Bronchial epithelial cell (primary cell): ENCODE measurements at regions not wholly inside any gene's neighbourhood (a gene's known extent, or its start where the extent isn't known, plus 50 kb on each side); places are given as distances from the start of the nearest gene placed in this dataset.

ENCODE experiments used
- DNase-seq: peaks from one replicate; pipeline ENCODE4 v3.0.0-alpha.2; 2010; ENCODE audit warnings: low read depth
- FAIRE-seq: peaks from 2 replicates; lab custom pipeline; 2011; peaks lifted over from hg19 to GRCh38; lab: Jason Lieb, UNC
- H3K27me3 ChIP-seq: 2 replicates; pipeline ENCODE4 v1.5.1; 2011; ENCODE audit warnings: low read length; ENCODE audit not compliant: control insufficient read depth, insufficient read depth
- H3K36me3 ChIP-seq: 2 replicates; pipeline ENCODE4 v1.5.1; 2011; ENCODE audit warnings: low read length; ENCODE audit not compliant: control insufficient read depth, insufficient read depth
- H3K4me3 ChIP-seq: 2 replicates; pipeline ENCODE4 v1.5.1; 2011; ENCODE audit warnings: mild to moderate bottlenecking, low read depth, low read length, control low read depth
- TF ChIP-seq, protein P1 (sequence below): IDR thresholded peaks from 2 replicates; pipeline ENCODE4 v1.5.1; 2011; ENCODE audit warnings: mild to moderate bottlenecking, moderate library complexity, low read length, control low read depth, inconsistent platforms; ENCODE audit not compliant: insufficient read depth, severe bottlenecking

DNA sequence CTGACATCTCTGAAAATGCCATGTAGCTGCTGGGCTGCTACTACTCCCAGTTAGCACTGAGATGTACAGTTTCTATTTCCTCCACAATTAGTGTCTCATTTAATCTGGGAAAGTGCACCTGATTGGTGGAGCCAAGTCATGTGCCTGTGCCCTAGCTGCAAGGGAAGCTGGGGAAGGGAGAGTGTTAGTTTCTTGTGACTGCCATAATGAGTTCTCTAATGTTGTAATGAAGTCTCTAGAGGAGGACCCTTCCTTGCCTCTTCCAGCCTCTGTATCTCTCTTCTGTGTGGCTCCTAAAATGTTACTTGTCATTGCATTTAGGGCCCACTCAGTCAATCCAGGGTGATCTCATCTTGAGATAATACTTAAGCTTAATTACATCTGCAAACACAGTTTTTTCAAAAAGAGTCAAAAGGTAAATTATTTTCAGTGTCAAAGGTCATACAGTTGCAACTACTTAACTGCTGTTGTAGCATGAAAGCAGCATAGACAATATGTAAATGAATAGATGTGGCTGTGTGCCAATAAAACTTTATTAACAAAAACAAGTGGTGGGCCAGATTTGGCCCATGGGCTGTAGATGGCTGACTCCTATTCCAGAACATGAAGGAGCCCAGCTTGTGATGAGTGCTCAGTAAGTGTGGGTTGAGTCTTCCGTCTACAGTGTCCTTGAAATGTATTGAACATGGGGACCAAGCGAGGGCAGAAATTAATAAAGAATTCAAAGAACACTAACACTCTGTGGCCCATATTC, 137.2 kb upstream of the MAP1LC3B2 start:
- FAIRE-seq: peak; percentile 32
- TF ChIP-seq, protein P1, sequence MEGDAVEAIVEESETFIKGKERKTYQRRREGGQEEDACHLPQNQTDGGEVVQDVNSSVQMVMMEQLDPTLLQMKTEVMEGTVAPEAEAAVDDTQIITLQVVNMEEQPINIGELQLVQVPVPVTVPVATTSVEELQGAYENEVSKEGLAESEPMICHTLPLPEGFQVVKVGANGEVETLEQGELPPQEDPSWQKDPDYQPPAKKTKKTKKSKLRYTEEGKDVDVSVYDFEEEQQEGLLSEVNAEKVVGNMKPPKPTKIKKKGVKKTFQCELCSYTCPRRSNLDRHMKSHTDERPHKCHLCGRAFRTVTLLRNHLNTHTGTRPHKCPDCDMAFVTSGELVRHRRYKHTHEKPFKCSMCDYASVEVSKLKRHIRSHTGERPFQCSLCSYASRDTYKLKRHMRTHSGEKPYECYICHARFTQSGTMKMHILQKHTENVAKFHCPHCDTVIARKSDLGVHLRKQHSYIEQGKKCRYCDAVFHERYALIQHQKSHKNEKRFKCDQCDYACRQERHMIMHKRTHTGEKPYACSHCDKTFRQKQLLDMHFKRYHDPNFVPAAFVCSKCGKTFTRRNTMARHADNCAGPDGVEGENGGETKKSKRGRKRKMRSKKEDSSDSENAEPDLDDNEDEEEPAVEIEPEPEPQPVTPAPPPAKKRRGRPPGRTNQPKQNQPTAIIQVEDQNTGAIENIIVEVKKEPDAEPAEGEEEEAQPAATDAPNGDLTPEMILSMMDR: no peak
- H3K36me3 ChIP-seq: no peaks in the 10 kb centered on the region

DNA sequence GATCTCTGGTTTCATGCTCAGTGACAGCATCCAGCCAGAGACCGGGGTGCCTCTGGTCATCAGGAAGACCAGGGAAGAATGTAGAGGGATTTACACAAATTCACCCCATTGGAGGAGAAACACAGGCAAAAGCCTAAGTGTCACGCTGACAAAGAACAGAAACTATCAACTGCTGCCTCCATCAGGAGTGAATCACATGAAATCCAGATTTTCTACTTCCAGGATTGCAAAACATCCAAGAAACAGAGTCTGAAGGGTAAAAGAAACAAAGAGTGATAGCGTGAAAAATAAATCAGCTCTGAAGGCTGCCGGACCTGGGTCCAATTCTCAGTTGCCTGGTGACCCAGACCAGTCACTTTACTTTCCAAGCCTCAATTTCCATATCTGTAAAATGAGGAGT, 136.1 kb upstream of the MAP1LC3B2 start:
- FAIRE-seq (no peak), DNase-seq (peak; percentile 49)
- Histone ChIP-seq H3K4me3 (no peak overlapping the region), H3K36me3 (no peaks in the 10 kb centered on the region), H3K27me3 (peaks cover 2% of the 10 kb centered on the region)
- TF ChIP-seq, protein P1: no peak

More for the DNA sequence above, 137.2 kb upstream of the MAP1LC3B2 start:
- Histone ChIP-seq H3K27me3 (peaks cover 2% of the 10 kb centered on the region), H3K4me3 (no peak overlapping the region)
- DNase-seq: no peak

DNA sequence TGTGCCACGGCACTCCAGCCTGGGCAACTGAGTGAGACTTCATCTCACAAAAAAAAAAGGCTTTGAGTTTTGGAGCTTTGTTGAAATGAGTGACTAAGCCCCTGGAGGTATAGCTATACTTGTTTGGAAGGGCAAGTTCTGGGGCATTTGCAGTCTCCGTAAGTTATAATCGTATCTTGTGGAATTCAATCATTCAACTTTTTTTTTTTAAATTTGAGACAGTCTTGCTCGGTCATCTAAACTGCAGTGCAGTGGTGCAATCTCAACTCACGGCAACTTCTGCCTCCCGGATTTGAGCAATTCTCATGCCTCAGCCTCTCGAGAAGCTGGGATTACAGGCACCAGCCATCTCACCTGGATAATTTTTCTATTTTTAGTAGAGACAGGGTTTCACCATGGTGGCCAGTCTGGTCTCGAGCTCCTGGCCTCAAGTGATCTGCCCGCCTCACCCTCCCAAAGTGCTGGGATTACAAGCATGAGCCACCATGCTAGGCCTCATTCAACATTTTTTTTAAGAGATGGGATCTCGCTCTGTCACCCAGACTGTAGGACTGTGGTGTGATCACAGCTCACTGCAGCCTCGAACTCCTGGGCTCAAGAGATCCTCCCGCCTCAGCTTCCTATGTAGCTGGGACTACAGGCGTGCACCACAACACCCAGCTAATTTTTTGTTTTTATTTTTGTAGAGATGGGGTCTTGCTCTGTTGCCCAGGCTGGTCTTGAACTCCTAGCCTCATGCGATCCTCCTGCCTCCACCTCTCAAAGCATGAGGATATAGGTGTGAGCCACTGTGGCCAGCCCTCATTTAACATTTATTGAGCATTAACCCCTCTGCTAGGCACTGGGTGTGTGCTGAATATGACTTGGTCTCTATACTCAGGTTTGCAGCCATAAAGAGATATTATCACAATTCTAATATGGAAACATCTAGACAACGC, 133.7 kb upstream of the MAP1LC3B2 start:
- H3K4me3 ChIP-seq: no peak overlapping the region
- TF ChIP-seq, protein P1: no peak
- DNase-seq: no peak
- no peaks in the 10 kb centered on the region for H3K36me3 ChIP-seq
- H3K27me3 ChIP-seq: peaks cover under 1% of the 10 kb centered on the region
- FAIRE-seq: no peak

DNA sequence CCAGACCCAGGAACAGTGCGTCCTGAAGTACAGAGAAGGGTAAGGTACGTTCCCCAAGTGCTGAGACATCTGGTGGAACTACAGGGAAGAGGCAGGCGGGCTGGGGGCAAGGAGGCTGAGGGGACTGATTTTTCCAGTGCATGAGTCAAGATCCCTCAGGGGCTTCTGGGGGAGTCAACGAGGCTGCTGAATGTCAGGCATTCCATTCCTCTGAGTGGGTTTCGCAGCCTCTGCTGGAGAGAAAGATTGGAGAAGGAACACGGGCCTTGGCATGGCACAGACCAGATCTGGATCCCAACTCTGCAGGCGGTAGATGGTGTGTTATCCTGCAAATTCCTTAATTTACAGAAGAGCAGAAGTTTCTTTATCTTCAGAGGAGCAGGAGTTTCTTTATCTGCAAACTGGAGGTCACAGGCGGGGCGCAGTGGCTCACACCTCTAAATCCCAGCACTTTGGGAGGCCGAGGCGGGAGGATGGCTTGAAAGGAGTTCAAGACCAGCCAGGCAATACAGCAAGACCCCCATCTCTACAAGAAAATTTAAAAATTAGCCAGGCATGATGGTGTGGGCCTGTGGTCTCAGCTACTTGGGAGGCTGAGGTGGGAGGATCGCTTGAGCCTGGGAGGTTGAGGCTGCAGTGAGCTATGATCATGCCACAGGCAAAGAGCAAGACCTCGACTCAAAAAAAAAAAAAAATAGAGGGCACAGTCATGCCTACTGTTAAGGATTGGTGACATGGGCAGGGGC, 132.6 kb upstream of the MAP1LC3B2 start:
- FAIRE-seq (no peak), DNase-seq (peak; percentile 80)
- TF ChIP-seq, protein P1: no peak
- Histone ChIP-seq H3K36me3 (no peaks in the 10 kb centered on the region), H3K4me3 (no peak overlapping the region), H3K27me3 (no peaks in the 10 kb centered on the region)

DNA sequence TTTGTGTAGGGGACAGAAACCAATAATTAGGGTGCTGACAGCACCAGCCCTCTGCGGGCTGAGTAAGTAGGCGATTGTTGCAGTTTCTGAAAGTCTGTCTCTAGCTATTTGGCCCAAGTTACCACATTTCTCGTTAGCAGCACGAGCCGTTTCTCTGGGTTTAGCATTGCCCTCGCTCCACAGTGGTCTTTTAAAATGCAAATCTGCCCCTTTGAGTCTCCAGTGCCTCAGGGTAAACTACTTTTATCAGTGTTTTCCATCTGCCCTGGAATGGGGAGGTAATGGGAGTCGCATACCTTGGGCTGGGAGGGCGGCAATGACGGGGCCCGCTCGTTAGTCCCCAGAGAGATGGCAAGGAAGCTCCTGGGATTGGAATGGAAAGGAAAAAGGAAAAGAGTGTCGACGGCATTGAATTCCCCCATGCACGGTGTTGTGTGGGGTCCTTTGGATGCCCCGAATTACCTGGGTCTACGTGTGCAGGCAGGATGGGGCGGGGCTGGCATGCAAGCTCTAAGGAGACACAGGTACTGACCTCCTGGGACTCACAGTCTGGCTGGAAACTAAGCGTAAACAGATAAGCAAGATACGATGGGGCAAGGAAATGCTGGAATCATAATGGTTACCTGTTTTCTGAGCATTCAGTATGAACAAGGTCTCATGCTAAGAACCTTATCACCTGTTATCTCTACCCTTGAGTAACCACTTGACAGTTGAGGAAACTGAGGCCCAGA, 131.8 kb upstream of the MAP1LC3B2 start:
- Histone ChIP-seq H3K4me3 (no peak overlapping the region), H3K36me3 (no peaks in the 10 kb centered on the region), H3K27me3 (no peaks in the 10 kb centered on the region)
- FAIRE-seq: no peak
- DNase-seq: no peak
- TF ChIP-seq, protein P1: no peak
